ENCODE measurements at regions not wholly inside any gene's neighbourhood (a gene's known extent, or its start where the extent isn't known, plus 50 kb on each side); places are given as distances from the start of the nearest gene placed in this dataset.

GRCh38 chr2:224145751-224146355 lies 106.8 kb upstream of the SERPINE2 start:
- TF ChIP-seq CTCF (IDR thresholded peaks at IDR 0.05; ENCODE audit: extremely low read depth in 1 of 2, insufficient read depth in 1 of 2, low read depth in 1 of 2, low read length in 2 of 2) (no peak), MAX (IDR thresholded peaks at IDR 0.05; ENCODE audit: insufficient read depth, insufficient read length) (peak; percentile 89), POLR2A (IDR thresholded peaks at IDR 0.05; ENCODE audit: low read depth, low read length) (no peak), EZH2 (IDR thresholded peaks at IDR 0.05; ENCODE audit: borderline replicate concordance, low read depth, low read length, severe bottlenecking) (no peak), POLR2AphosphoS5 (IDR thresholded peaks at IDR 0.05; ENCODE audit: insufficient read depth, low read depth, low read length) (peak; percentile 58), JUN (IDR thresholded peaks at IDR 0.05; ENCODE audit: borderline replicate concordance, insufficient read depth, insufficient read length, low read depth) (peak; percentile 87), MYC (IDR thresholded peaks at IDR 0.05; ENCODE audit: low read depth, low read length) (no peak)

Measured in endothelial cell of umbilical vein (primary cell).